HG02938 (cell line): ENCODE measurements at regions not wholly inside any gene's neighbourhood (a gene's known extent, or its start where the extent isn't known, plus 50 kb on each side); places are given as distances from the start of the nearest gene placed in this dataset.

Source experiments
- ATAC-seq: cut with Tn5 transposase; IDR thresholded peaks from one replicate; pipeline ENCODE4 v1.9.1; 2021; ENCODE audit warnings: mild to moderate bottlenecking, moderate library complexity; ENCODE audit not compliant: unreplicated experiment

GRCh38 chr18:40738321-40738880 is 1216.6 kb upstream of the PIK3C3 start:
- ATAC-seq: no peak

- no peak for ATAC-seq
These were observed 1246.3 kb upstream of the PIK3C3 start for GRCh38 chr18:40708726-40709125.

GRCh38 chr18:40707797-40708196 is 1247.2 kb upstream of the PIK3C3 start:
- ATAC-seq: no peak

GRCh38 chr18:40698129-40698528 is 1256.9 kb upstream of the PIK3C3 start:
- ATAC-seq: no peak

DNA sequence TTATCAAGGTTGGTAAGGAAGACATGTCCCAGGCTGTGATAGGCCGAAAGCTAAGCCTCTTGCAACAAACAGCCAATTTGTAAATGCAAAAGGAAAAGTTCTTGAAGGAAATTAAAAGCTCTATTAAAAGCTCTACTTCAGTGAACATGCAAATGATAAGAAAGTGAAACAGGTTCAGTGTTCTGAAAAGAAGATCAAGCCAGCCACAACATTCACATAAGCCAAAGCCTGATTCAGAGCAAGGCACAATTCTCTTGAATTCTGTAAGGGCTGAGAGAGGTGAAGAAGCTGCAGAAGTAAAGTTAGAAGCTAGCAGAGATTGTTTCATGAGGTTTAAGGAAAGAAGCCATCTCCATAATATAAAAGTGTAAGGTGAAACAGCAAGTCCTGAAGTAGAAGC is 1259.5 kb upstream of the PIK3C3 start:
- ATAC-seq: no peak

GRCh38 chr18:40692871-40693270 is 1262.2 kb upstream of the PIK3C3 start:
- ATAC-seq: no peak

GRCh38 chr18:40690062-40690461 is 1265.0 kb upstream of the PIK3C3 start:
- ATAC-seq: no peak

DNA sequence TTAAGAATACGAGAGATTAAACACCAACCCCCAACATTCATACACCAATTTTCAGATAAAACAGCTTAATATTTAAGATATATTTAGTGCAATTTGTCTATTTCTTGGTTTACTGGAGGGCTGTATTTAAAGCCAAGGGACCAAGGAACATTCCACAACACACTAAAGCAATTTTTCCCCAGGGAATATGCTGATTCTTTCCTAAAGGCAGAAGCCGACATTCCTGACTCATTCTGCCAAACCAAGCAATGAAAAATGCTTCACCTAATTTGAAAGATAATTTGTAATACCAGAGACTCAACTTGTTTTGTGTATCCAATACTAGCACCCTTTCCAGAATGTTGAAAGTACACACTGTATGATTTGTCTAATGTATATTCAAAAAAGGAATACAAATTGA is 1267.6 kb upstream of the PIK3C3 start:
- no peak for ATAC-seq

- ATAC-seq: no peak
These were observed 1268.2 kb upstream of the PIK3C3 start for GRCh38 chr18:40686836-40687235.

DNA sequence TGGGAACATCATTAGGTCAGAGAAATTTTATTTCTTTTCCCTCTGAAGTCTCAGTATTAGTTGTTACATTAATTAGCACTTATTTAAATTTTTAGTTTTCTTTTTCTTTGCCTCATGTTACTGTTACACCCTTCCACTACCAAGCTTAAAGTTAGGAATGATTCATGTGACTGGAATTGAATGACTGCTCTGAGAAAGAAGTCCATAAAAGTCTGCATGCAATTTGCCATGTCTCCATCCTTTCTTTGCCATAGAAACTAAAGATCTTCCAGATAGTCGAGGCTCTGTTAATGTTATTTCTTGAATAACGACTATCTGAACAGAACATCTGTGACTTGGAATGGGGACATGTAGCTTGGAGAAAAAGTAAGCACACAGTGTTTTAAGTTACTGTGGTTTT is 1269.8 kb upstream of the PIK3C3 start:
- ATAC-seq: no peak

GRCh38 chr18:40678318-40678717 is 1276.7 kb upstream of the PIK3C3 start:
- ATAC-seq: no peak

DNA sequence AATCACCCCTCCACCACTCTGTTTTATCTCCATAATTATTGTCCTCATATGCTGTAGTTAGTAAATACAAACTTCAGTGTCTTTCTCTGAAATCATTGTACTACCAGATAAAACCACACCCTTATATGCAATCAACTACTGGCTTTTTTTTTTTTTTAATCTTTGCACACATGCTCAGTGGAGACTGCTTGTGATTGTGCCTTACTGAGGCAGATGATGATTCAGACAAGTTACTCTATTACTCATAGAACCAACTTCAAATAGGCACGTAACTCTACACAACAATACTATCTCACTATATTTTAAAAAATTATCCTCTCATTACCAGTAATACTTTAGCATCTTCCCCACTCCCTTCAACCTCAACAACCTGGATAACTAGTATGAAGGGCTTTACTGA is 1278.4 kb upstream of the PIK3C3 start:
- no peak for ATAC-seq

DNA sequence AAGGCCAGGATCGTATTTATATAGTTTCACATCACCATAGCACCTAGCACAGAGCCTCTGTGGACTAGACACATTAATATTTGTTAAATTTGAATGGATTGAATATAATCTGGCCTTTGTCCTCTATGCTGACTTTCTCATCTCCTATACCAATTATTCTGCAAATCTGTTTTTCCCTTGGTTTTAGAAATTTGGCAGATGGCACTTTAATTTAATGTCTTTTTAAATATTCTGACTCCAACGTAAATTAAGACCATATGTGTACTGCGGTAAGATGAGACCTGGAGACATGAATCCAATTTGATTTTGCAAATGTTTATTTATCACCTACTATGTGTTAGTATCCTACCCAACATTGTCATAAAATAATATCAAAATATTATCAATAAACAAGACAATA is 1281.9 kb upstream of the PIK3C3 start:
- ATAC-seq: no peak

DNA sequence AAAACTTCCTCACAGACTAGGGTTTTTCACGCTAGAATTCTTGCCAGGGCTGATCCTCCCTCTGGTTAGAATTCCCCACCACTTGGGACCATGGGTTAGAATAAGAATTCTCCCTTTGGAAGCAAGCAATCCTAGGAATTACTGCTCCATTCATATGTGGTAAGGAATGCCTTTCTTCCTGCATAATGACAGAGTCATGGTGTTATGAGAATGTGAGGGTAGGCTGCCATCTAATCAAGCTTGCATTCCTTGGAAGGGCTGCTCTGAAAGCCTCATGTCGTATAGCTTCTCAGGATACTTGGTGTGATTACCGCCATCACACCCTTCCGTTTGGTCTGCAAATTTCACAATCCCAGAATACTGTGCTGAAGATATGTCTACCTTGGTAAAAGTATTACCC is 1282.4 kb upstream of the PIK3C3 start:
- no peak for ATAC-seq

GRCh38 chr18:40670668-40671375 is 1284.2 kb upstream of the PIK3C3 start:
- ATAC-seq: no peak

GRCh38 chr18:40662898-40663437 is 1292.1 kb upstream of the PIK3C3 start:
- no peak for ATAC-seq

GRCh38 chr18:40653682-40654081 is 1301.4 kb upstream of the PIK3C3 start:
- ATAC-seq: no peak

DNA sequence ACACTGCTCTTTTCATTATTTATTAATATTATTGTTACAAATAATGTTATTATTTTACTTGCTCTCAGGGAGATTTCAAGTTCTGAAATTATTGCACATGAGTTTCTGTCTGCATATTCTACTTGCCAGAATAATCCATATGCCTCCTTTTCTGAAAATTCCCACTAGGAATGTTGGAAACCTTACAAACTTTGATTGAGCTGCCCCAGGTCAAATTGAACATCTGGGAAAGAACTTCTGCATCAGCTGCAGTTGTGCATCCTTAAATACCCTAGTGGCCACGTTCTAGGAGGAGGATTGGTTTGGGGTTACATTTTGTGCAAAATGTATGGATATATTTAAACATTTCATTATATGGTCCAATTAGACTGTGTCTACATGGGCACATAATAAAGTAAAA is 1302.7 kb upstream of the PIK3C3 start:
- ATAC-seq: no peak

- ATAC-seq: no peak
These were observed 1303.9 kb upstream of the PIK3C3 start for GRCh38 chr18:40651163-40651562.

GRCh38 chr18:40642692-40643229 is 1312.3 kb upstream of the PIK3C3 start:
- ATAC-seq: no peak

- no peak for ATAC-seq
These were observed 1323.7 kb upstream of the PIK3C3 start for GRCh38 chr18:40631319-40631718.

- no peak for ATAC-seq
These were observed 1324.5 kb upstream of the PIK3C3 start for GRCh38 chr18:40630496-40630895.
